Gastroesophageal sphincter (tissue), 3 donors: ENCODE measurements at regions not wholly inside any gene's neighbourhood (a gene's known extent, or its start where the extent isn't known, plus 50 kb on each side); places are given as distances from the start of the nearest gene placed in this dataset.

Experiments used
- POLR2A ChIP-seq, 2 donors: fragments of 450-650 bp; IDR thresholded peaks; one replicate each; pipeline ENCODE4 v1.6.1; 2017; ENCODE audit warnings: antibody characterized with exemption in 2 of 2, mild to moderate bottlenecking in 2 of 2, moderate library complexity in 1 of 2
- POLR2AphosphoS5 ChIP-seq: sonication (generic); formaldehyde crosslinking; IDR thresholded peaks from one replicate; pipeline ENCODE4 v1.6.1; 2017; ENCODE audit warnings: antibody characterized with exemption
- TF ChIP-seq, protein P1 (sequence below), 4 experiments: fragments of 200-600 bp in 2 of 4; fragments of 450-650 bp in 2 of 4; sonication (generic) in 1 of 4; IDR thresholded peaks; one replicate each; pipeline ENCODE4 v1.5.1; 2017 to 2019; ENCODE audit warnings: antibody characterized with exemption in 4 of 4, mild to moderate bottlenecking in 2 of 4, moderate library complexity in 2 of 4

DNA sequence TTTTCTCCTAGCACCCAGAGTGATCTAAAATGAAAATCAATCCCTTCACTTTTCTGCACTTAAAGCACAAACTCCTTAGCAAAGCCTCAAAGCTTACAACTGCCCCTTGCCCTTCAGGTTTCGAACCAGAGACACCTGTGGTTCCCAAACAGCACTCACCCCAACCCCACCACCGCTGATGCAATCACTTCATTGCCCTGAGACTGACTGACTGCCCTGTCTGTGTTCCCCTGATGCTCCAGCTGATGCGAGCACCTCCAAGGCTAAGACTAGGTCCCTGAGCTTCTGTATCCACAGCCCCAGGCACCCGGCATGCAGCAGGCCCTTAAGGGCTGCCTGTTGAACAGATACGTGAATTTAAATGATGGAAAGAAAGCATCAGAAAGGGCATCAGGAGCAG, 127.3 kb downstream of the ZNF621 start:
- TF ChIP-seq POLR2AphosphoS5: no peak
- TF ChIP-seq, protein P1, sequence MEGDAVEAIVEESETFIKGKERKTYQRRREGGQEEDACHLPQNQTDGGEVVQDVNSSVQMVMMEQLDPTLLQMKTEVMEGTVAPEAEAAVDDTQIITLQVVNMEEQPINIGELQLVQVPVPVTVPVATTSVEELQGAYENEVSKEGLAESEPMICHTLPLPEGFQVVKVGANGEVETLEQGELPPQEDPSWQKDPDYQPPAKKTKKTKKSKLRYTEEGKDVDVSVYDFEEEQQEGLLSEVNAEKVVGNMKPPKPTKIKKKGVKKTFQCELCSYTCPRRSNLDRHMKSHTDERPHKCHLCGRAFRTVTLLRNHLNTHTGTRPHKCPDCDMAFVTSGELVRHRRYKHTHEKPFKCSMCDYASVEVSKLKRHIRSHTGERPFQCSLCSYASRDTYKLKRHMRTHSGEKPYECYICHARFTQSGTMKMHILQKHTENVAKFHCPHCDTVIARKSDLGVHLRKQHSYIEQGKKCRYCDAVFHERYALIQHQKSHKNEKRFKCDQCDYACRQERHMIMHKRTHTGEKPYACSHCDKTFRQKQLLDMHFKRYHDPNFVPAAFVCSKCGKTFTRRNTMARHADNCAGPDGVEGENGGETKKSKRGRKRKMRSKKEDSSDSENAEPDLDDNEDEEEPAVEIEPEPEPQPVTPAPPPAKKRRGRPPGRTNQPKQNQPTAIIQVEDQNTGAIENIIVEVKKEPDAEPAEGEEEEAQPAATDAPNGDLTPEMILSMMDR (IDR thresholded peaks at IDR 0.05): no peak
- TF ChIP-seq POLR2A (IDR thresholded peaks at IDR 0.05): no peak
